HG03097 (cell line): ENCODE measurements at regions not wholly inside any gene's neighbourhood (a gene's known extent, or its start where the extent isn't known, plus 50 kb on each side); places are given as distances from the start of the nearest gene placed in this dataset.

Source experiments
- ATAC-seq: cut with Tn5 transposase; IDR thresholded peaks from one replicate; pipeline ENCODE4 v1.9.1; 2021; ENCODE audit not compliant: unreplicated experiment, low FRiP score

- ATAC-seq: no peak
Measured at GRCh38 chr2:45275806-45276205, 266.6 kb upstream of the SIX2 start.

- ATAC-seq: no peak
Measured at GRCh38 chr2:45275242-45275805, 266.1 kb upstream of the SIX2 start.

GRCh38 chr2:45274250-45274926 is 265.1 kb upstream of the SIX2 start:
- no peak for ATAC-seq

GRCh38 chr2:45273412-45274249 is 264.4 kb upstream of the SIX2 start:
- no peak for ATAC-seq

- ATAC-seq: no peak
Measured at GRCh38 chr2:45272549-45273265, 263.5 kb upstream of the SIX2 start.

- no peak for ATAC-seq
Measured at GRCh38 chr2:45269149-45269793, 260.0 kb upstream of the SIX2 start.

- no peak for ATAC-seq
Measured at GRCh38 chr2:45268631-45269030, 259.4 kb upstream of the SIX2 start.

- ATAC-seq: no peak
Measured at GRCh38 chr2:45267062-45267792, 258.0 kb upstream of the SIX2 start.

GRCh38 chr2:45265336-45265735 is 256.1 kb upstream of the SIX2 start:
- ATAC-seq: no peak

GRCh38 chr2:45264227-45265225 is 255.3 kb upstream of the SIX2 start:
- no peak for ATAC-seq

- no peak for ATAC-seq
Measured at GRCh38 chr2:45263147-45263546, 253.9 kb upstream of the SIX2 start.

GRCh38 chr2:45261746-45262145 is 252.5 kb upstream of the SIX2 start:
- no peak for ATAC-seq

- ATAC-seq: no peak
Measured at GRCh38 chr2:45260946-45261345, 251.7 kb upstream of the SIX2 start.

GRCh38 chr2:45259547-45260160 is 250.4 kb upstream of the SIX2 start:
- no peak for ATAC-seq

- no peak for ATAC-seq
Measured at GRCh38 chr2:45259138-45259537, 249.9 kb upstream of the SIX2 start.

- no peak for ATAC-seq
Measured at GRCh38 chr2:45258311-45258710, 249.1 kb upstream of the SIX2 start.

GRCh38 chr2:45257820-45258219 is 248.6 kb upstream of the SIX2 start:
- ATAC-seq: no peak

GRCh38 chr2:45256867-45257641 is 247.8 kb upstream of the SIX2 start:
- no peak for ATAC-seq
